ENCODE measurements at regions not wholly inside any gene's neighbourhood (a gene's known extent, or its start where the extent isn't known, plus 50 kb on each side); places are given as distances from the start of the nearest gene placed in this dataset.
"Not testable (repeated sequence)": the region's sequence is repeated elsewhere in the genome, so short reads cannot be mapped to it uniquely, and the experiment has no call there.

DNA sequence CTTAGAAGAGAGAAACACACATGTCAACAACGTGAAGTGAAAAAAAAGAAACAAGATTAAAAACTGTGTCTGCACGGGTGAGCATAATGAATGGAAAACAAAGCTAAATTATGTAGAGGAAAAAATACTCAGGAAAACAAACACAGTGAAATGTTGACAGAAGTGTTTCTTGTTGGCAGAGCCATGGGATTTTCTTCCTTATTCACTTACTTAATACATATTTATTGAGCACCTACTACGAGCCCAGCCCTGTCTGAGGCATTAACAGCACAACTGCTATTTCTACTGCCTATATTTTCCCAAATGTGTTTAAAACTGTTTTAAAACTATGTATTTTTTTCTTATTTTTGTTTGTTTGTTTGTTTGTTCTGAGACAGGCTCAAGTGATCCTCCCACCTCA is 69.9 kb downstream of the DIO3 start:
- peaks cover 6% of the 10 kb centered on the region for H3K4me1 Mint-ChIP-seq
- no peak overlapping the region for H3K27ac Mint-ChIP-seq
- H3K9me3 Mint-ChIP-seq: no peaks in the 10 kb centered on the region
- no peaks in the 10 kb centered on the region for H3K36me3 Mint-ChIP-seq
- peaks cover 1% of the 10 kb centered on the region for H3K27me3 Mint-ChIP-seq
- H3K4me3 Mint-ChIP-seq: no peak overlapping the region

DNA sequence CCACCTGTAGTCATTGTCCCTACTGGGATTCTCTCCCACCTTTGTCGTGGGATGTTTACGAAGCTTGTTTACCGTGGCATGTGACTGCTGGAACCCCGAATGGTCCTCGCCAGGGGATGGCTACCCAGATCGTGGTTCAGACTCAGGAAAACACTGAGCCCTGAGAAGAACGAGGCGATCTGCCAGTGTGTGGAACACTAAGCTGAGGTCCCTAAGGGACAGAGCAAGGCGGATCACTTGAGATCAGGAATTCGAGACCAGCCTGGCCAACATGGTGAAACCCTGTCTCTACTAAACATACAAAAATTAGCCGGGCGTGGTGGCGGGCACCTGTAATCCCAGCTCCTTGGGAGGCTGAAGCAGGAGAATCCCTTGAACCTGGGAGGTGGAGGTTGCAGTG is 70.7 kb downstream of the DIO3 start:
- H3K4me3 Mint-ChIP-seq, H3K27ac Mint-ChIP-seq, H3K9me3 Mint-ChIP-seq, H3K27me3 Mint-ChIP-seq, H3K36me3 Mint-ChIP-seq: not testable (repeated sequence)
- peaks cover 10% of the 10 kb centered on the region for H3K4me1 Mint-ChIP-seq

DNA sequence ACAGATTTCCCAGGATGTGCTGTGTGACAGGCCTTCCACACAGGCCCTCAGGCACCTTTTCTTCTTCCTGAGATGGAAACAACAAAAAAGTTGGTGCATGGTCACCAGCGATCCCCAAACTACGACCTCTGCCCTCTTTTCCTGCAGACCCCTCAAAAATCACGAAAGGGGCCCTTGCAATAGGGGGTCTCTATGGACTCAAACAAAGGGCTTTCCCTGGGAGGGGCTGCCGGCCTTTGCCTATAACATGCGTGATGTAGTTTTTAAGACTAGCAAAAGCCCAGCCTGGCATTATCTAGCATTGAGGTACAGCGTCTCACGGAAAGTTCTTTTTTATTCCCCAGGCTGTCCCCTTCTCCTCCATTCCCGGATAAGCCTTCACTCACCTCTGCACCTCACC is 71.2 kb downstream of the DIO3 start:
- H3K4me3 Mint-ChIP-seq: no peak overlapping the region
- H3K27ac Mint-ChIP-seq: peak overlapping the region; percentile 72
- peaks cover 10% of the 10 kb centered on the region for H3K4me1 Mint-ChIP-seq
- no peaks in the 10 kb centered on the region for H3K36me3 Mint-ChIP-seq
- H3K9me3 Mint-ChIP-seq: no peaks in the 10 kb centered on the region
- H3K27me3 Mint-ChIP-seq: peaks cover 7% of the 10 kb centered on the region

DNA sequence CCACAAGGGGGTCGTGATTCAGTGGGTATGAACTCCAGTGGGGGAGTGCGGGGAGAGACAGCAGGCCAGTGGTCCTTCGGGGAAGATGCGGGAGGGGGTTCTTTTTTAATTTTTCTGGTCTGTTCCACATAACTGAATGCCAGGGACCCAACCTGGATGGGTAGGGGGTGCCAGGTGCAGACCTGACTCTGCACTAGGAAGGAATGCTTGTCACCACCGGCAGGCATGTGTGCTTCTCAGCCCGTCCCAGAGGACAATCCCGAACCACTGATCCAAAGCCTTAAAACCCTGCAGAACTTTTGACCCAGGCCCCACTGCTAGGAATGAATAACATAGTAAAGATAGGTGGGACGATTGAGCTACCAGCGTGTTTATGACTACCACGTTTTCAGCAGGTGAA is 72.0 kb downstream of the DIO3 start:
- Mint-ChIP-seq H3K4me1 (peaks cover 5% of the 10 kb centered on the region), H3K36me3 (no peaks in the 10 kb centered on the region), H3K9me3 (no peaks in the 10 kb centered on the region), H3K27me3 (peaks cover 7% of the 10 kb centered on the region), H3K27ac (no peak overlapping the region), H3K4me3 (no peak overlapping the region)

DNA sequence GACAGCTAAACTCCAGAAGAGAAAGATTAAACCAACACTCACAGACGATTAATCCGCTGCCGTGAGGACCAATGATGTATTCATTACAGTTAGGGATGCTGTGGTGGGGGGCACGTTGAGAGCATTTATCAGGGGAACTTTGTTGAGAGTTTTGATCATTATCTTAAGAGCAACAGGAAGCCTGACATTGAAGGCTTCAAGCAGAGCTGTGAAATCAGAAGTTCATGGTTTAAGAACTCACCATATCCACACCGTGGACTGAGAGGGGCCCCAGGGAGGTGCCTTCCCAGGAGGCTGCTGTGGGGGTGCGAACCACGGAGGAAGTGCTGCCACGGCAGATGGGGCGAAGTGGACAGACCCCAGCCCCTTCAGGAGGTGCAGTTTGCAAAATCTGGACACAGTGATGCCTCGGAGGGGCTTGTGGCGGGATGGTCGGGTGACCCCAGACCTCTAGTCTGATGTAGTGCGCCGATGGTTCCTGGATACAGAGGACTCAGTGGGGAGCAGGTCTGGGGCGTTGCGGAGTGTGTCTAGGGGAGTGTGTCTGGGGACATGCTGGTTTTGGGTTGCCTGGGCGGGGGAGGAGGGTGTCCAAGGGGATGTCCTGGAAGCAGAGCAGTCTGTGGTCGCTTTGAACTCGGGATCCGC is 73.0 kb downstream of the DIO3 start:
- H3K4me3 Mint-ChIP-seq: no peak overlapping the region
- H3K27me3 Mint-ChIP-seq: peaks cover 7% of the 10 kb centered on the region
- peaks cover 4% of the 10 kb centered on the region for H3K4me1 Mint-ChIP-seq
- no peaks in the 10 kb centered on the region for H3K36me3 Mint-ChIP-seq
- no peak overlapping the region for H3K27ac Mint-ChIP-seq
- no peaks in the 10 kb centered on the region for H3K9me3 Mint-ChIP-seq

DNA sequence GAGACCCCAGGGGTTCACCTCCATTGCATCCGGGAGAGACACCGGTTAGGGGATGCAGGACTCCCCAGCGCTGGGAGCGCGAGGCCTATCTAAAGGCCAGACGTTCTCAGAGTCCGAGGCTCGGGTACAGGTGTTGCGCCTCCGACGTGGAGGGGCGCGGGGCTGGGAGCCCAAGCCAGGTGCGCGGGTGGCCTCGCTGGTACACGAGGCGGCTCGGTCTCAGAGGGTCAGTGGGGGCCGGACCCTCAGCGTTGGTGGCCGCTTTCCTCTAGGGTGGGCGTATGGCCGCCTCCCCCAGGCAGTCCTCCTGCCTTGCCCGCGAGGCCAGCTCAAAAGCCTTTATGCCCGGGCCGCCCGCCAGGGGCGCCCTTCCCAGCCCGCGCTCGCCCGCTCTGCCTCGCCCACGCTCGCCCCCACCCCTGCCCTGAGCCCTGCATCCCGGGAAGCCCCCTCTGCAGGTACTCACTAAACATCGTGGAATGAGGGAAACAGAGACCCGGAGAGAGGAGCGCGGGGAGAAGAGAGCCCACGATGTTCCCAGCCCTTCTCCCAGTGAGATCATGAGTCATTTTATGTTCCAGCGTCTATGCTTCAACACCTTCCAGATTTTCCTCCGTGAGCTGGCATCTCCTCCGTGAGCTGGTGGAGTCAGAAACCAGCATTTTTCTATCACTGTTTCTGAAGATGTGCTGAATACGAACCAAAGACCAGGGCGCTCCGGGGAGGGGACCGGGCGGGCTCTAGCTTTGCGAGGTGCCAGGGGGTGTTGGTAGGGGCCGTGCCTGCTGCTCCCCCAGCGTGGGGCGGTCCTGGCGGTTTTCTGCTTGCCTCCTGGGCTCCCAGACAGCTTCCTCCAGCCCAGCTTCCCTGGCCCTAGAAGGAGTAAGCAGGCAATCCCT is 73.8 kb downstream of the DIO3 start:
- Mint-ChIP-seq H3K36me3 (no peaks in the 10 kb centered on the region), H3K4me3 (no peak overlapping the region), H3K27ac (no peak overlapping the region), H3K27me3 (peaks cover 7% of the 10 kb centered on the region), H3K4me1 (peaks cover 4% of the 10 kb centered on the region), H3K9me3 (no peaks in the 10 kb centered on the region)

DNA sequence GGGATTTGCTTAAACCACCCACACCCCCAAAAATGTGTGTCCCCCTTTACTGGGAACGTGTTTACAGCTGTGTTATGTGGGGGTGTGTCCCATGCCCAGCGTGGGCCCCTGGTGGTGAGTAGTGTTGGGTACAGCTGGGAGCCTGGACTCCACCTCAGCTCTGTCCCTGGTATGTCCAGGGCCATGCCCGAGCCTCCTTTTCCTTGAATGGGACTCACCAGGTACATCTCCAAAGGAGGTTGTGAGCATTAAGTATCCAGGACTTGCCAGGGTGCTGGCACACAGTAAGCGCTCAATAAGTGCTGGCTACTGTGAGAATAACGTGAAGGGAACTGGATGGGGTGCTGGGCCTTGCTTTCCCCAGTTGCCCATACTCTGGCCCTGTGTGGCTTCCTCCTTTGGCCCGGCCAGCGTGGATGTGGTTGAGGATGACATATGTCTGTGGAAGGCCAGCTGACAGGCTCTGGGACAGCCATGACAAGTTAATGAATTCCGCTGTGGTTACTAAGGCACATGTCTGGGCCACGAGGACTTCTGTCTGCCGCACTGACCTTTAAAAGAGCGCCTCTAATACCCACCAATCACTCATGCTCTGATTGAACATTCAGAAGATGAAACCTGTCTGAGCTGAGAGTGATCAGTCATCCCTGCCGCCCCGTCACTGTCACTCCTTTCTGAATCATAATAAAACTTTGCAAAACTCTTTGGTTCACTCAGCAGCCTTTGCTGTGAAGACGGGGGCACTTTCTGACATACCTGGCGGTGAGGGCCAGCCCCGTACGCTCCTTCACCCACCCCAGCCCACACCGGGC is 74.7 kb downstream of the DIO3 start:
- peaks cover 4% of the 10 kb centered on the region for H3K4me1 Mint-ChIP-seq
- H3K27ac Mint-ChIP-seq: no peak overlapping the region
- peaks cover 7% of the 10 kb centered on the region for H3K27me3 Mint-ChIP-seq
- H3K36me3 Mint-ChIP-seq: no peaks in the 10 kb centered on the region
- H3K9me3 Mint-ChIP-seq: no peaks in the 10 kb centered on the region
- no peak overlapping the region for H3K4me3 Mint-ChIP-seq

DNA sequence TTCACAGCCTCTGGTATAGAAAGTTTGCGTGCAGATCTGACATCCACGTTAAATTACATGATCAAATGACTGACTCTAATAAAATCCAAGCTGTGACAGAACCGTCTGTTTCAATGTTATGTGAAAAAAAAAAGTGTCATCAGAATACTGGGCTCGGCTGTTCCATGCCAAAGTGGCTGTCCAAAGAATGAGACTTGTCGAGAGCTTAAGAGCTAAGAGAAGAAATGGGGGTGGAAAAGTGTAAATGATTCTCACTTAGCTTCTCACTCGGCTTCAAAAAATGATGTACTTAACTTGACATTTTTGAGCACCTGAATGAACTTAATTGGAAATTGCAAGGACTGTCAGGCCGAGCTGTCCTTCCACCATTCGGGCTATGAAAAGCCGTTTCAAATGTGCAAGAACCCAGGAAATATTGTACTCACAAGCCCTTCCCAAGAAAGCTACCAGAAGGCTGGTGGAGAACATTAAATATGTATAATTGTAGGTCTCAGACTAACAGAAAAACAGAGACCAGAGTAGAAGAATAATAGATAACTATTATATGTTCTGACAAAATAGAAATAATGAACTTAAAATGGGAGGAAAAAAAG is 78.0 kb downstream of the DIO3 start:
- no peaks in the 10 kb centered on the region for H3K9me3 Mint-ChIP-seq
- no peaks in the 10 kb centered on the region for H3K36me3 Mint-ChIP-seq
- no peak overlapping the region for H3K4me3 Mint-ChIP-seq
- peaks cover 4% of the 10 kb centered on the region for H3K4me1 Mint-ChIP-seq
- no peak overlapping the region for H3K27ac Mint-ChIP-seq
- peaks cover 12% of the 10 kb centered on the region for H3K27me3 Mint-ChIP-seq

DNA sequence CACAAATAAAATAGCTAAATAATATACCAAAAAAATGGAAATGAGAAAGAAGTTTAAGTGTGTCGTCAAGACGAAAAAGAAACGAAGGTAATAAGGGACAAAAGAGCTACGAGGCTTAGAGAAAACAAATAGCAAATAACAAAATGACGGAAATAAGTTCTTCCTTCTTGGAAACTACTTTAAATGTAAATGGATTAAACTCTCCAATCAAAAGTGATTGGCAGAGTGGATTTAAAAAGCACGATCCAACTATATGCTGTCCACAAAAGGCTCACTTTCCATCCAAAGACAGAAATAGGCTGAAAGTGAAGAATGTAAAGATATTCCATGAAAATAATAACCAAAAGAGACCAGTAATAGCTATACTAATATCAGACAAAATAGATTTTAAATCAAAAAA is 82.4 kb downstream of the DIO3 start:
- H3K27me3 Mint-ChIP-seq: peaks cover 5% of the 10 kb centered on the region
- H3K9me3 Mint-ChIP-seq: no peaks in the 10 kb centered on the region
- no peak overlapping the region for H3K4me3 Mint-ChIP-seq
- no peak overlapping the region for H3K27ac Mint-ChIP-seq
- no peaks in the 10 kb centered on the region for H3K36me3 Mint-ChIP-seq
- no peaks in the 10 kb centered on the region for H3K4me1 Mint-ChIP-seq

DNA sequence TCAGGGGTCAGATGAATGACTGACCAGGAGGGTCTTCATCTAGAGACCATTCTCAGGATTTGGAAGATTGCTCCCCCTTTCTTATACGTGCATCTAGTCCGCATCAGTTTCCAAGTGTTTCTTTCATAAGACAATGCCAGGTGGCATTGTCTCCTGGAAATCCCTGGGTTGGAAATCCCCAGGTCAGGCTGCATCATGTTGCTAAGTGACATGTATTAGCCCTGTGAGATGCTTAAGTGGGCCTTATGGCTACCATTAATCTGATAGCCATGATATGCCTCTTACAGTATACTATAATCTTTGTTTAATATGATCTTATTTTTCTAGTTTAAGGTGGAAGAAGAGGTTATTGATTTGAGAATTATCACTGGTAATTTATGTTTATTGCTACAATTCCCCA is 92.8 kb downstream of the DIO3 start:
- peaks cover 6% of the 10 kb centered on the region for H3K27me3 Mint-ChIP-seq
- peaks cover 3% of the 10 kb centered on the region for H3K36me3 Mint-ChIP-seq
- H3K4me3 Mint-ChIP-seq: no peak overlapping the region
- H3K27ac Mint-ChIP-seq: no peak overlapping the region
- peaks cover 11% of the 10 kb centered on the region for H3K9me3 Mint-ChIP-seq
- H3K4me1 Mint-ChIP-seq: no peaks in the 10 kb centered on the region

DNA sequence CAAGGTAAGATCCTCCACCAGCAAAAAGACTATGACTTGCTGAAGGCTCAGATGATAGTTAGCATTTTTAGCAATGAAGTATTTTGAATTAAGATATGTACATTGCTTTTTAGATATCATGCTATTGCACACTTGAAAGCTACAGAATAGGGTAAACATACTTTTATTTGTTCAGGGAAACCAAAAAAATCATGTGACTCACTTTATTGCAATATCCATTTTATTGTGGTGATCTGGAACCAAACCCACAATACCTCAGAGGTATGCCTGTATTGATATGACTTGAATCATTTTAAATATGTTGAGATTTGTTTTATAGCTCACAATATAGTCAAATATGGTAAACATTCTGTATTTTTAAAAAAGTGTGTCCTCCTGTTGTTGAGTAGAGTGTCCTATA is 96.1 kb downstream of the DIO3 start:
- no peaks in the 10 kb centered on the region for H3K4me1 Mint-ChIP-seq
- H3K4me3 Mint-ChIP-seq: no peak overlapping the region
- H3K36me3 Mint-ChIP-seq: no peaks in the 10 kb centered on the region
- no peaks in the 10 kb centered on the region for H3K9me3 Mint-ChIP-seq
- peaks cover 13% of the 10 kb centered on the region for H3K27me3 Mint-ChIP-seq
- no peak overlapping the region for H3K27ac Mint-ChIP-seq

DNA sequence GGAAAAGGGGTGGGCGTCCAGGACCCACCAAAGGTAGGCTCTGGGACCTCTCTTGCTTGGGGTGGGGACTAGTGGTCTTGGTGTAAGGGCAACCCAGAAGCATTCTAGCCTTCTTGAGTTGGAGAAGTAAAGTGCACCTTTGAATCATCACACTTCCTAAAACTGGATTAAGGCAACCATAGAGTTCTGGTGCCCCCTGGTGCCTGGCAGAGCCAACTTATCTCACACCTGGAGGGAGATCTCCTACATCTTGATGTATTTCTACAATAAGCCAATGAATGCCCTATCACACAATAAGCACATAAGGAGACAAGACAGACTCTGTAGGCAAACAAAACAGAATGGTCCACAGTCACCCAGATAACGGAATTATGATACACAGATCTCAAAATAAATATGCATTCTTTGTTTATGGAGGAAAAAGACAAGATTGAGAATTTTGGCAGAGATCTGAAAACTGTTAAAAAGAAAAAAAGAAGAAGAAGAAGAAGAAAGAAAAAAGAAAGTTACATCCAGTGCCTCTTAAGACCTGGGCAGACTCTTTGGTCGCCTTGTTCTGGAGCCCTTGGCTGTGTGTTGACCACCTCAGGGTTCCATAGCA is 95.9 kb upstream of the PPP2R5C start:
- no peaks in the 10 kb centered on the region for H3K4me1 Mint-ChIP-seq
- peaks cover 20% of the 10 kb centered on the region for H3K9me3 Mint-ChIP-seq
- peaks cover 21% of the 10 kb centered on the region for H3K27me3 Mint-ChIP-seq
- no peak overlapping the region for H3K4me3 Mint-ChIP-seq
- H3K27ac Mint-ChIP-seq: no peak overlapping the region
- peaks cover 8% of the 10 kb centered on the region for H3K36me3 Mint-ChIP-seq

DNA sequence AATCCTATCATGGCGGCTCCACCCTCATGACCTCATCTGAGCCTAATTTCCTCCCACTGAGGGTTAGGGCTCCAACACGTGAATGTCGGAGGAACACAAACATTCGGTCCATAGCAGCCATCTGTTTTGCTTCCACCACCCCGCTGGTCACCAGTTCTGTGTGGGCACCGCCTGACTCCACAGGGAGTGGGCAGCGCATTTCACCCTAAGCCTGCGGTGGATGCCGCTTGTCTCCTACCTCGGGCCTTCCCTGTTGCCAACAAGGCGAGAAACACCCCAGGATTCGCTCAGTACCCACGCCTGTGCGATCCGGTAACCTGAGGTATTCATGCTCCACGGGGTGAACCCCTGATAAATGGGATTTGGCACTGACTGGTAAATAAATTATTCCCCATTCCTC is 95.2 kb upstream of the PPP2R5C start:
- Mint-ChIP-seq H3K27me3 (peaks cover 18% of the 10 kb centered on the region), H3K36me3 (peaks cover 8% of the 10 kb centered on the region), H3K27ac (no peak overlapping the region), H3K9me3 (peaks cover 25% of the 10 kb centered on the region), H3K4me1 (no peaks in the 10 kb centered on the region), H3K4me3 (no peak overlapping the region)

DNA sequence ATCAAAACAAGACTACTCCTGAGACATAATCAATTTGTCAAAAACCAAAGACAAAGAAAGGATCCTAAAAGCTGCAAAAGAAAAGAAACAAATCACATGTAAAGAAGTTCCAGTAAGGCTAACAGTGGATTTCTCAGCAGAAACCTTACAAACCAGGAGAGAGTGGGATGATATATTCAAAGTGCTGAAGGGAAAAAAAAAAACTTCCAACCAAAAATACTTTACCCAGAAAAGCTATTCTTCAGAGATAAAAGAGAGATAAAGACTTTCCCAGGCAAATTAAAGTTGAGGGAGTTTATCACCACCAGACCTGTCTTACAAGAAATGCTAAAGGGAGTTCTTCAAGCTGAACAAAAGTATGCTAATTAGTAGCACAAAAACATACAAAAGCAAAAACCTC is 91.9 kb upstream of the PPP2R5C start:
- Mint-ChIP-seq H3K27me3 (peaks cover 18% of the 10 kb centered on the region), H3K27ac (no peak overlapping the region), H3K36me3 (peaks cover 8% of the 10 kb centered on the region), H3K9me3 (peaks cover 29% of the 10 kb centered on the region), H3K4me1 (no peaks in the 10 kb centered on the region), H3K4me3 (no peak overlapping the region)

DNA sequence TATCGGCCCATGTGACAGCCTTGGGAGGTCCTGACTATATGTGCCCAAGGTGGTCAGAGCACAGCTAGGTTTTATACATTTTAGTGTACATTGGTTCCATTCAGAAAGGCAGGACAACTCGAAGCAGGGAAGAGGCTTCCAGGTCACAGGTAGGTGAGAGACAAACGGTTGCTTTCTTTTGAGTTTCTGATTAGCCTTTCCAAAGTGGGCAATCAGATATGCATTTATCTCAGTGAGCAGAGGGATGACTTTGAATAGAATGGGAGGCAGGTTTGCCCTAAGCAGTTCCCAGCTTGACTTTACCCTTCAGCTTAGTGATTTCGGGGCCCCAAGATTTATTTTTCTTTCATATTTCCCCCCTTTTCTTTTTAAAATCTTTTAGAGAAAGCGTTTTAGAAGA is 87.6 kb upstream of the PPP2R5C start:
- Mint-ChIP-seq H3K36me3 (peaks cover 5% of the 10 kb centered on the region), H3K27me3 (peaks cover 4% of the 10 kb centered on the region), H3K27ac (no peak overlapping the region), H3K9me3 (peaks cover 22% of the 10 kb centered on the region), H3K4me3 (no peak overlapping the region), H3K4me1 (no peaks in the 10 kb centered on the region)
